HG03045 (cell line): ENCODE measurements at regions not wholly inside any gene's neighbourhood (a gene's known extent, or its start where the extent isn't known, plus 50 kb on each side); places are given as distances from the start of the nearest gene placed in this dataset.

Source experiments
- ATAC-seq: cut with Tn5 transposase; IDR thresholded peaks from one replicate; pipeline ENCODE4 v1.9.1; 2021; ENCODE audit warnings: mild to moderate bottlenecking, moderate library complexity; ENCODE audit not compliant: unreplicated experiment

- ATAC-seq, result no peak
Observed at GRCh38 chr13:104357672-104358354, 1291.6 kb upstream of the SLC10A2 start.

GRCh38 chr13:104357174-104357573 lies 1291.0 kb upstream of the SLC10A2 start:
- no peak for ATAC-seq

- ATAC-seq, result no peak
Observed at GRCh38 chr13:104355041-104355670, 1288.9 kb upstream of the SLC10A2 start.

- ATAC-seq, result no peak
Observed at GRCh38 chr13:104327211-104327610, 1261.0 kb upstream of the SLC10A2 start.

GRCh38 chr13:104326523-104326922 lies 1260.3 kb upstream of the SLC10A2 start:
- no peak for ATAC-seq

GRCh38 chr13:104321756-104322155 lies 1255.5 kb upstream of the SLC10A2 start:
- no peak for ATAC-seq

GRCh38 chr13:104320446-104320845 lies 1254.2 kb upstream of the SLC10A2 start:
- no peak for ATAC-seq

GRCh38 chr13:104318121-104318520 lies 1251.9 kb upstream of the SLC10A2 start:
- no peak for ATAC-seq

GRCh38 chr13:104315606-104316005 lies 1249.4 kb upstream of the SLC10A2 start:
- ATAC-seq, result no peak

GRCh38 chr13:104314926-104315535 lies 1248.8 kb upstream of the SLC10A2 start:
- ATAC-seq, result no peak

- no peak for ATAC-seq
Observed at GRCh38 chr13:104314321-104314720, 1248.1 kb upstream of the SLC10A2 start.

- ATAC-seq, result no peak
Observed at GRCh38 chr13:104310861-104311260, 1244.6 kb upstream of the SLC10A2 start.

GRCh38 chr13:104309431-104309830 lies 1243.2 kb upstream of the SLC10A2 start:
- ATAC-seq, result no peak

GRCh38 chr13:104301171-104301975 lies 1235.2 kb upstream of the SLC10A2 start:
- ATAC-seq, result no peak

- ATAC-seq, result no peak
Observed at GRCh38 chr13:104297075-104297474, 1230.9 kb upstream of the SLC10A2 start.

- no peak for ATAC-seq
Observed at GRCh38 chr13:104296286-104296685, 1230.1 kb upstream of the SLC10A2 start.

GRCh38 chr13:104295537-104295936 lies 1229.3 kb upstream of the SLC10A2 start:
- no peak for ATAC-seq

- no peak for ATAC-seq
Observed at GRCh38 chr13:104289400-104289799, 1223.2 kb upstream of the SLC10A2 start.

- ATAC-seq, result no peak
Observed at GRCh38 chr13:104288496-104288895, 1222.3 kb upstream of the SLC10A2 start.

GRCh38 chr13:104286566-104287290 lies 1220.5 kb upstream of the SLC10A2 start:
- ATAC-seq, result no peak

- no peak for ATAC-seq
Observed at GRCh38 chr13:104281910-104282309, 1215.7 kb upstream of the SLC10A2 start.
